ENCODE measurements at regions not wholly inside any gene's neighbourhood (a gene's known extent, or its start where the extent isn't known, plus 50 kb on each side); places are given as distances from the start of the nearest gene placed in this dataset.

GRCh38 chr20:57831326-57831992 lies 121.6 kb upstream of the PMEPA1 start:
- TF ChIP-seq CTCF (conservative IDR thresholded peaks at IDR 0.05; ENCODE audit: low read depth, low read length): no peak
- TF ChIP-seq EZH2 (IDR thresholded peaks at IDR 0.05; ENCODE audit: borderline replicate concordance, low read depth, low read length, poor library complexity, severe bottlenecking): no peak
